Bronchial epithelial cell (primary cell): ENCODE measurements at regions not wholly inside any gene's neighbourhood (a gene's known extent, or its start where the extent isn't known, plus 50 kb on each side); places are given as distances from the start of the nearest gene placed in this dataset.
A peak's percentile ranks its signal among the peaks of the same experiment; 100 is the strongest.
"Not testable (repeated sequence)": the region's sequence is repeated elsewhere in the genome, so short reads cannot be mapped to it uniquely, and the experiment has no call there.

Experiments
- DNase-seq: peaks from one replicate; pipeline ENCODE4 v3.0.0-alpha.2; 2010; ENCODE audit warnings: low read depth
- FAIRE-seq: peaks from 2 replicates; lab custom pipeline; 2011; peaks lifted over from hg19 to GRCh38; lab: Jason Lieb, UNC
- H3K27me3 ChIP-seq: 2 replicates; pipeline ENCODE4 v1.5.1; 2011; ENCODE audit warnings: low read length; ENCODE audit not compliant: control insufficient read depth, insufficient read depth
- H3K36me3 ChIP-seq: 2 replicates; pipeline ENCODE4 v1.5.1; 2011; ENCODE audit warnings: low read length; ENCODE audit not compliant: control insufficient read depth, insufficient read depth
- H3K4me3 ChIP-seq: 2 replicates; pipeline ENCODE4 v1.5.1; 2011; ENCODE audit warnings: mild to moderate bottlenecking, low read depth, low read length, control low read depth
- CTCF ChIP-seq: IDR thresholded peaks from 2 replicates; pipeline ENCODE4 v1.5.1; 2011; ENCODE audit warnings: mild to moderate bottlenecking, moderate library complexity, low read length, control low read depth, inconsistent platforms; ENCODE audit not compliant: insufficient read depth, severe bottlenecking

GRCh38 chr1:81252471-81253151, 548.1 kb upstream of the ADGRL2 start:
- DNase-seq (no peak), FAIRE-seq (no peak)
- no peaks in the 10 kb centered on the region for H3K36me3 ChIP-seq
- no peaks in the 10 kb centered on the region for H3K27me3 ChIP-seq
- TF ChIP-seq CTCF, result no peak
- H3K4me3 ChIP-seq, result no peak overlapping the region

DNA sequence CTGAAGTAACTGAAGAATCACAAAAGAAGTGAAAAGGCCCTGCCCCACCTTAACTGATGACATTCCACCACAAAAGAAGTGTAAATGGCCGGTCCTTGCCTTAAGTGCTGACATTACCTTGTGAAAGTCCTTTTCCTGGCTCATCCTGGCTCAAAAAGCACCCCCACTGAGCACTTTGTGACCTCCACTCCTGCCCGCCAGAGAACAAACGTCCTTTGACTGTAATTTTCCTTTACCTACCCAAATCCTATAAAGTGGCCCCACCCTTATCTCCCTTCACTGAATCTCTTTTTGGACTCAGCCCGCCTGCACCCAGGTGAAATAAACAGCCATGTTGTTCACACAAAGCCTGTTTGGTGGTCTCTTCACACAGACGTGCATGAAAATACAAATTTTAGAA, 549.9 kb upstream of the ADGRL2 start:
- not testable (repeated sequence) for H3K27me3 ChIP-seq, FAIRE-seq, H3K36me3 ChIP-seq, DNase-seq, H3K4me3 ChIP-seq

DNA sequence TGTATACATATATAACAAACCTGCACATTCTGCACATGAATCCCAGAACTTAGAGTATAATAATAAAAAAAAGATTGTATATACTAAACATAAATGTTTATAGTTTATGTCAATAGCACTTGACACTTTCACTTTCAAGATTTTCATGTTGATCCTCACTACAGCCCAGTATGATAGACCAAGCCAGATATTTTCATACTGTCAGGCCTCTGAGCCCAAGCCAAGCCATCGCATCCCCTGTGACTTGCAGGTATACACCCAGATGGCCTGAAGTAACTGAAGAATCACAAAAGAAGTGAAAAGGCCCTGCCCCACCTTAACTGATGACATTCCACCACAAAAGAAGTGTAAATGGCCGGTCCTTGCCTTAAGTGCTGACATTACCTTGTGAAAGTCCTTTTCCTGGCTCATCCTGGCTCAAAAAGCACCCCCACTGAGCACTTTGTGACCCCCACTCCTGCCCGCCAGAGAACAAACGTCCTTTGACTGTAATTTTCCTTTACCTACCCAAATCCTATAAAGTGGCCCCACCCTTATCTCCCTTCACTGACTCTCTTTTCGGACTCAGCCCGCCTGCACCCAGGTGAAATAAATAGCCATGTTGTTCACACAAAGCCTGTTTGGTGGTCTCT, 555.5 kb upstream of the ADGRL2 start:
- not testable (repeated sequence) for DNase-seq

DNA sequence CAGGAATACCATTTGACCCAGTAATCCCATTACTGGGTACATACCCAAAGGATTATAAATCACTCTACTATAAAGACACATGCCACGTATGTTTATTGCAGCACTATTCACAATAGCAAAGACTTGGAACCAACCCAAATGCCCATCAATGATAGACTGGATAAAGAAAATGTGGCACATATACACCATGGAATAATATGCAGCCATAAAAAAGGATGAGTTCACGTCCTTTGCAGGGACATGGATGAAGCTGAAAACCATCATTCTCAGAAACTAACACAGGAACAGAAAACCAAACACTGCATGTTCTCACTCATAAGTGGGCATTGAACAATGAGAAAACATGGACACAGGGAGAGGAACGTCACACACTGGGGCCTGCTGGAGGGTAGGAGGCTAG, 556.1 kb upstream of the ADGRL2 start:
- H3K4me3 ChIP-seq, H3K36me3 ChIP-seq, FAIRE-seq, DNase-seq, H3K27me3 ChIP-seq: not testable (repeated sequence)

More for the DNA sequence above, 555.5 kb upstream of the ADGRL2 start:
- not testable (repeated sequence) for FAIRE-seq, H3K27me3 ChIP-seq, H3K4me3 ChIP-seq, H3K36me3 ChIP-seq

DNA sequence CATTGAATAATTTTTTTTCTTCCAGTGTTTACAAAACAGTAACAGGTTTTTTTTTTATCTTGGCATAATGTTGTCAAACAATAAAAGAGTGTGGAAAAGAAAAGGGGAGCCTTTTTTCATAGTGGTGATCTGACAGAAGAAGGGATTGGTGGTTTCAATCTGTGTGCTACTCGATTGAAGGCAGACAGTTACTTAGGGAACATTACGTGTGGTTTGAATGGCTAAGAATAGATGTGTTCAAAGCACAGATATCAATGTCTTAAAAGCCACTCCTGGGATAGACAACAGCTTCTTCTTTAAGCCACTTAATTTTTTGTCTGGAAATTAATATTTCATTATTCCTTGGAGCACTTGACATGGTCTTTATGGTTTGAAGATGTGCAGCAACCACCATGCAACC, 558.6 kb upstream of the ADGRL2 start:
- Histone ChIP-seq H3K27me3 (no peaks in the 10 kb centered on the region), H3K36me3 (no peaks in the 10 kb centered on the region), H3K4me3 (no peak overlapping the region)
- no peak for DNase-seq
- TF ChIP-seq CTCF, result no peak
- no peak for FAIRE-seq

DNA sequence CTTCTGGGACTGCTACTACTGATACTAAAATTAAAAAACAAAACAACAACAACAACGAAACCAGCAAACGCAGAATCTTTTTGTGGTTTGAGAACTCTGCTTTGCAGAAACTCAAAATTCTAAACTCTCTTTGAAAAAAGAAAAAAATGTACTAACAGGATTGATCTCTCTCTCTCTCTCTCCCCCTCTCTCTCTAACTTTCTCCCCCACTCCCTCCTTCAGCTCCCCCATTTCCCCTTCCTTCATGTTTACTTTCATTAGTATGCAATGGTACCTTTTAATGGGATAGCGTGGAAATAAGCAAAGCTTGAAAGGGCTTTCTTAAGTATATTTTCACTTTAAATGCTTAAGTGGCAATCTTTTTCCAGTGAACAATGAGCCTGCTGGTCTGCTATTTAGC, 562.6 kb upstream of the ADGRL2 start:
- Histone ChIP-seq H3K4me3 (peak overlapping the region; percentile 20), H3K27me3 (no peaks in the 10 kb centered on the region), H3K36me3 (no peaks in the 10 kb centered on the region)
- DNase-seq (no peak), FAIRE-seq (no peak)
- TF ChIP-seq CTCF, result no peak

GRCh38 chr1:81237473-81238089, 563.2 kb upstream of the ADGRL2 start:
- no peak for TF ChIP-seq CTCF
- H3K27me3 ChIP-seq, result no peaks in the 10 kb centered on the region
- DNase-seq (peak; percentile 37), FAIRE-seq (no peak)
- H3K36me3 ChIP-seq, result no peaks in the 10 kb centered on the region
- H3K4me3 ChIP-seq, result peak overlapping the region; percentile 20
